Neural progenitor cell (in vitro differentiated cells): ENCODE measurements at regions not wholly inside any gene's neighbourhood (a gene's known extent, or its start where the extent isn't known, plus 50 kb on each side); places are given as distances from the start of the nearest gene placed in this dataset.

Source experiments
- DNase-seq: peaks from one replicate; pipeline ENCODE4 v3.0.0-alpha.2; 2016; ENCODE audit warnings: low spot score
- H2AFZ ChIP-seq: fragments of 200-600 bp; sonication (generic); replicated peaks from 2 replicates; pipeline ENCODE4 v1.6.1; 2016; ENCODE audit warnings: antibody characterized with exemption
- H3F3A ChIP-seq: fragments of 200-600 bp; sonication (generic); 2 replicates; pipeline ENCODE4 v1.6.1; 2016; ENCODE audit warnings: antibody characterized with exemption, low read depth
- H3K27ac ChIP-seq: fragments of 200-600 bp; sonication (generic); 2 replicates; pipeline ENCODE4 v1.5.1; 2016; ENCODE audit warnings: mild to moderate bottlenecking
- H3K27me3 ChIP-seq: fragments of 200-600 bp; sonication (generic); 2 replicates; pipeline ENCODE4 v1.6.1; 2016; ENCODE audit warnings: mild to moderate bottlenecking, moderate library complexity
- H3K36me3 ChIP-seq: fragments of 200-600 bp; sonication (generic); 2 replicates; pipeline ENCODE4 v1.5.1; 2016
- H3K4me1 ChIP-seq: fragments of 200-600 bp; sonication (generic); 2 replicates; pipeline ENCODE4 v1.6.1; 2016; ENCODE audit warnings: mixed run types
- H3K4me2 ChIP-seq: fragments of 200-600 bp; sonication (generic); 2 replicates; pipeline ENCODE4 v1.6.1; 2016
- H3K4me3 ChIP-seq: fragments of 200-600 bp; sonication (generic); 2 replicates; pipeline ENCODE4 v1.5.1; 2016
- H3K79me2 ChIP-seq: fragments of 200-600 bp; sonication (generic); 2 replicates; pipeline ENCODE4 v1.6.1; 2016; ENCODE audit warnings: low read depth
- H3K9ac ChIP-seq: fragments of 200-600 bp; sonication (generic); 2 replicates; pipeline ENCODE4 v1.6.1; 2016
- H3K9me3 ChIP-seq: fragments of 200-600 bp; sonication (generic); 2 replicates; pipeline ENCODE4 v1.5.1; 2016; ENCODE audit warnings: low read depth
- H4K20me1 ChIP-seq: fragments of 200-600 bp; sonication (generic); 2 replicates; pipeline ENCODE4 v1.6.1; 2016; ENCODE audit warnings: low read depth
- H3K27ac Mint-ChIP-seq: 3 replicates; pipeline ENCODE4 v1.8.0; 2021; ENCODE audit warnings: mixed read lengths
- H3K27me3 Mint-ChIP-seq: 2 replicates; pipeline ENCODE4 v1.8.0; 2022; ENCODE audit warnings: low read depth, mild to moderate bottlenecking, inconsistent platforms, moderate library complexity, mixed read lengths; ENCODE audit not compliant: insufficient read depth
- H3K36me3 Mint-ChIP-seq: 3 replicates; pipeline ENCODE4 v1.8.0; 2021; ENCODE audit warnings: mixed read lengths
- H3K4me1 Mint-ChIP-seq: 3 replicates; pipeline ENCODE4 v1.8.0; 2021; ENCODE audit warnings: mixed read lengths
- H3K4me3 Mint-ChIP-seq: 3 replicates; pipeline ENCODE4 v1.8.0; 2021; ENCODE audit warnings: mild to moderate bottlenecking, moderate library complexity, mixed read lengths
- H3K9me3 Mint-ChIP-seq: 3 replicates; pipeline ENCODE4 v1.8.0; 2020; ENCODE audit warnings: mixed read lengths
- EZH2 ChIP-seq: fragments of 200-600 bp; sonication (generic); IDR thresholded peaks from 2 replicates; pipeline ENCODE4 v1.6.1; 2017; ENCODE audit warnings: antibody characterized with exemption, mild to moderate bottlenecking, moderate library complexity
- EZH2phosphoT487 ChIP-seq: fragments of 200-600 bp; sonication (generic); IDR thresholded peaks from 2 replicates; pipeline ENCODE4 v1.6.1; 2017; ENCODE audit warnings: antibody characterized with exemption
- TF ChIP-seq, protein P1 (sequence below): fragments of 200-600 bp; sonication (generic); IDR thresholded peaks from 2 replicates; pipeline ENCODE4 v1.5.1; 2017; ENCODE audit warnings: antibody characterized with exemption, mild to moderate bottlenecking

DNA sequence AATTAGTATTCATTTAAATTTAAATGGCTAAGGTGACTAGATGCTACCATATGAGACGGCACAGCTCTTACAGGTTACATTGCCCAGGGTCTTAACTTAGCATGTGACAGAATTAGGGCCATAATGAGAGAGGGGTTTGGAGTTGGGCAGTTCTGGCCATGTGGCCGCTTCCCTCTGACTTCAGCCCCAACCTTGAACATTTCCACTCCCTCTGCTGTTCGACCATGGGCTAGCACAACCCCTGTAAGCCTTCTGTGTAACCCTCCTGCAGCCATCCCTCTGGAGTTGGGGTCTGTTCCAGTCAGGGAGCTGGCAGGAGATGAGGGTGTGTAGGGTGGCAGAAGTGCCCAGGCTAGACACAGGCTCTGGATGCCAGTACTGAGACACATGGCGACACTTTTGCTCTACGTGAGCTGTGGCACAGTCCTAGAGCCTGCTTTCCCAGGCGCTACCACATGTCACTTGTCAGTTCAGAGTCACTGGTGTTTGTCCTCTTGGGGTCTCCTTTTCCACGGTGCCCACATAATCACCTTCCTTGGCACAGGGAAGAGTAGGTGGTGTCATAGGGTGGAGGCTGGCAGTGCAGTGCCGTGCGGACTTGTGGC is 128.7 kb upstream of the PITX1 start:
- no peak for DNase-seq
- H2AFZ ChIP-seq: no peak overlapping the region

DNA sequence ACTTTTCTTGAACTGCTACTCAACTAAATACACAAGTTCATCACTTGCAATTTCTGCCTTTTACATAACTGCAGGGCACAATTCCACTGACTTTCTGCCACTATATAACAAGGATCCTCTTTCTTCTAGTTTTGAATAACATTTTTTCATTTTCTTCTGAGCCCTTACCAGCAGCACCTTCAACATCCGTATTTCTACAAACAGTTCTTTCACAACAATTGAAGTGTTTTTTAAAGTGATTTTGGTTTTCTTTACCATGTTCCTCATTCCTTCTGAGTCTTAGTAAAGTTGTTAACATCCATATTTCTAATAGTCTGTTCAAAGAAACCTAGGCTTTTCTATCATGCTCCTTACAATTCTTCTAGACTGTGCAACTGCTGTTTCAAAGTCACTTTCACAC is 127.2 kb upstream of the PITX1 start:
- no peak overlapping the region for H3K27ac Mint-ChIP-seq
- H3K4me2 ChIP-seq: no peak overlapping the region
- TF ChIP-seq EZH2phosphoT487 (no peak), EZH2 (no peak)
- TF ChIP-seq, protein P1, sequence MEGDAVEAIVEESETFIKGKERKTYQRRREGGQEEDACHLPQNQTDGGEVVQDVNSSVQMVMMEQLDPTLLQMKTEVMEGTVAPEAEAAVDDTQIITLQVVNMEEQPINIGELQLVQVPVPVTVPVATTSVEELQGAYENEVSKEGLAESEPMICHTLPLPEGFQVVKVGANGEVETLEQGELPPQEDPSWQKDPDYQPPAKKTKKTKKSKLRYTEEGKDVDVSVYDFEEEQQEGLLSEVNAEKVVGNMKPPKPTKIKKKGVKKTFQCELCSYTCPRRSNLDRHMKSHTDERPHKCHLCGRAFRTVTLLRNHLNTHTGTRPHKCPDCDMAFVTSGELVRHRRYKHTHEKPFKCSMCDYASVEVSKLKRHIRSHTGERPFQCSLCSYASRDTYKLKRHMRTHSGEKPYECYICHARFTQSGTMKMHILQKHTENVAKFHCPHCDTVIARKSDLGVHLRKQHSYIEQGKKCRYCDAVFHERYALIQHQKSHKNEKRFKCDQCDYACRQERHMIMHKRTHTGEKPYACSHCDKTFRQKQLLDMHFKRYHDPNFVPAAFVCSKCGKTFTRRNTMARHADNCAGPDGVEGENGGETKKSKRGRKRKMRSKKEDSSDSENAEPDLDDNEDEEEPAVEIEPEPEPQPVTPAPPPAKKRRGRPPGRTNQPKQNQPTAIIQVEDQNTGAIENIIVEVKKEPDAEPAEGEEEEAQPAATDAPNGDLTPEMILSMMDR: no peak

More for the DNA sequence above, 128.7 kb upstream of the PITX1 start:
- Mint-ChIP-seq H3K4me1 (peaks cover 3% of the 10 kb centered on the region), H3K27me3 (peaks cover 9% of the 10 kb centered on the region), H3K36me3 (no peaks in the 10 kb centered on the region), H3K4me3 (no peak overlapping the region), H3K9me3 (peaks cover 24% of the 10 kb centered on the region), H3K27ac (no peak overlapping the region)
- Histone ChIP-seq H3K4me3 (no peak overlapping the region), H3K9ac (no peak overlapping the region), H3K27me3 (peaks cover 89% of the 10 kb centered on the region), H3K4me2 (no peak overlapping the region), H3K27ac (no peak overlapping the region), H3K79me2 (no peaks in the 10 kb centered on the region), H3K9me3 (no peaks in the 10 kb centered on the region), H4K20me1 (no peaks in the 10 kb centered on the region), H3F3A (no peaks in the 10 kb centered on the region), H3K36me3 (no peaks in the 10 kb centered on the region), H3K4me1 (no peaks in the 10 kb centered on the region)
- no peak for TF ChIP-seq EZH2phosphoT487
- TF ChIP-seq, protein P1: peak; percentile 15

DNA sequence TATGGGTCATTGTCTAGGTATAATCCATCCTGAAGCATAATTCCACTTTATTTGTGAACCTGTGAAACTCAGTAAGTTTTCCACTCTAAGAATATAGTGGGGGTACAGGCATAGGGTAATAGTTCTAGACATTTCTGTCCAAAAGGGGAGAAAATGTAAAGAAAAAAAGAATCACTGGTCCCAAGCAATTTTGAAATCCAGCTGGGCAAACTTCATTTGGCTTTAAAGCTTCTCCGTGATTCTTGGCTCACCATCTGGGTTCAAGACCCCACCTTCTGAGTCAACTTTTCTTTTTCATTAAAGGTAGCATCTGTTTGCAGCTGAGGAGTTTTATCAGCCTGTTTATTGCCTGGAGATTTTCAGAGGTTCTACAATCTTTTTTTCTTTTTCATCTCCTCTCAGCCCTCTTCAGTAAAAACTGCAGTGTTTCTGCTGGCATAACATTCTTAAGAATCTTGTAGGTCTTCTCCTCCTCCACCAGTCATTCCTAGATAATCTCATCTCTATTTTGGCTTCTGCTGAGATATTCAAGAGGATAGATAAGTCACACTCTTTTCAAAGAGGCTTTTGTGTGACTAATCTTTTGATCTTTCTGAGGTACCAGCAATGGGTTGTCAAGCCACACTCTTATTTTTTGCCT is 126.1 kb upstream of the PITX1 start:
- no peaks in the 10 kb centered on the region for H3K36me3 Mint-ChIP-seq
- Histone ChIP-seq H3K4me1 (no peaks in the 10 kb centered on the region), H3K4me3 (no peak overlapping the region), H2AFZ (no peak overlapping the region), H3K36me3 (no peaks in the 10 kb centered on the region), H4K20me1 (no peaks in the 10 kb centered on the region), H3K4me2 (no peak overlapping the region), H3K9ac (no peak overlapping the region), H3F3A (no peaks in the 10 kb centered on the region), H3K27ac (no peak overlapping the region), H3K9me3 (no peaks in the 10 kb centered on the region), H3K79me2 (no peaks in the 10 kb centered on the region), H3K27me3 (peaks cover 70% of the 10 kb centered on the region)
- peaks cover 28% of the 10 kb centered on the region for H3K9me3 Mint-ChIP-seq
- no peak for DNase-seq
- no peak overlapping the region for H3K27ac Mint-ChIP-seq
- TF ChIP-seq, protein P1: no peak
- TF ChIP-seq EZH2phosphoT487 (no peak), EZH2 (no peak)
- H3K4me3 Mint-ChIP-seq: no peak overlapping the region
- H3K27me3 Mint-ChIP-seq: peaks cover 15% of the 10 kb centered on the region
- peaks cover 3% of the 10 kb centered on the region for H3K4me1 Mint-ChIP-seq

More for the DNA sequence above, 127.2 kb upstream of the PITX1 start:
- H3K4me3 ChIP-seq: no peak overlapping the region
- H3K9ac ChIP-seq: no peak overlapping the region
- peaks cover 74% of the 10 kb centered on the region for H3K27me3 ChIP-seq
- H3K9me3 Mint-ChIP-seq: peaks cover 28% of the 10 kb centered on the region
- no peaks in the 10 kb centered on the region for H3K36me3 ChIP-seq
- no peak for DNase-seq
- H3K27me3 Mint-ChIP-seq: peaks cover 12% of the 10 kb centered on the region
- no peak overlapping the region for H2AFZ ChIP-seq
- H3K79me2 ChIP-seq: no peaks in the 10 kb centered on the region
- no peak overlapping the region for H3K27ac ChIP-seq
- no peaks in the 10 kb centered on the region for H4K20me1 ChIP-seq
- H3F3A ChIP-seq: no peaks in the 10 kb centered on the region
- no peaks in the 10 kb centered on the region for H3K36me3 Mint-ChIP-seq
- H3K9me3 ChIP-seq: no peaks in the 10 kb centered on the region
- H3K4me1 Mint-ChIP-seq: peaks cover 3% of the 10 kb centered on the region
- H3K4me1 ChIP-seq: no peaks in the 10 kb centered on the region
- H3K4me3 Mint-ChIP-seq: no peak overlapping the region
